ENCODE measurements at regions not wholly inside any gene's neighbourhood (a gene's known extent, or its start where the extent isn't known, plus 50 kb on each side); places are given as distances from the start of the nearest gene placed in this dataset.

DNA sequence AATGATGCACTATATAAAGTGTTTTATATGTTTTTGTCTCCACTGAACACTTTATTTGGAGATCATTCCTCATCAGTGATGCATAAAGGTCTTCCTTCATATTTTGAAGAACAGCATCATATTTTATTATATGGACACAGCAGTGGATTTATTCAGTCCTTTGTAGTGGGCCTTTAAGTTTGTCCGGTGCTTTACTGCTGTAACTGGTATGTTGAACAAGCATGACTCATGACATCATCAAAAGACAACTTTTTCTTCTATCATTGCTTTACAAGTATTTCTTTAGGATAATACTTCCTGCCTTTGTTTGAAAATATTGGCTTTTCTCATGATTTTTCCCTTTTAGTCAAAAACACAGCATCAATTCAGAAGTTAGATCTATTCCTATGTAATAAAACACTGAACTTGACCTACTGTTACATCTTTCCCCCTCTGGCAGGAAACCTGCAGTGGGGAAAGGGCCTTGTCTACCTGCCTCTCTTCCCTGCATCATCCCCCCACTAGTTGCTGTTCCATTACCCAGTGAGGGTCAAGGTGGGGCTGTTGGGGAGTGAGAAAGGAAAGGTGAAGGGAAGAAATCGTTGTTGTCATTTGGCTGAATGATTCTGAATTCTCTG, 241.2 kb downstream of the CYP26B1 start:
- intact Hi-C loops (cut with micrococcal nuclease), result no loop called here
- no peak overlapping the region for H3K27ac ChIP-seq (ENCODE audit: extremely low read depth, low read depth, low read length)
- 0 out of 2 replicates have a peak, but pooled peaks have one; percentile 16 for TF ChIP-seq ATF3 (IDR thresholded peaks at IDR 0.05)
- no peak for TF ChIP-seq ATF3 (CRISPR knock-in tag; conservative IDR thresholded peaks at IDR 0.05)
- no peak for TF ChIP-seq ERF (CRISPR knock-in tag; IDR thresholded peaks at IDR 0.05)
- no peak for TF ChIP-seq POLR3A (IDR thresholded peaks at IDR 0.05; ENCODE audit: borderline replicate concordance, extremely low read depth, insufficient read depth, insufficient read length)
- TF ChIP-seq CREB3 (tag; conservative IDR thresholded peaks at IDR 0.05; ENCODE audit: low read depth), result no peak
- no peaks in the 10 kb centered on the region for H4K20me1 ChIP-seq (replicated peaks; ENCODE audit: control insufficient read depth, insufficient read depth, low read length)
- no peak overlapping the region for H3K4me3 ChIP-seq
- no peak overlapping the region for H3K4me2 ChIP-seq (ENCODE audit: insufficient read depth, low read length)
- DNase-seq (ENCODE audit: extremely low read depth in 1 of 4, low spot score in 3 of 4) (no peak), FAIRE-seq (no peak), ATAC-seq (no peak)
- WGBS (ENCODE audit: insufficient coverage, low coverage, missing lambda C conversion rate), result 11% methylated on average over 2 of the region's 2 CpGs
- in situ Hi-C loops (cut with MboI), result no loop called here
- no peaks in the 10 kb centered on the region for H3K79me2 ChIP-seq (ENCODE audit: control insufficient read depth, insufficient read depth, low read length)
- no peaks in the 10 kb centered on the region for H3K9me3 ChIP-seq (replicated peaks; ENCODE audit: control insufficient read depth, insufficient read depth, low read depth, low read length)
- BruUV-seq (replicated peaks), result no TSS peak
- no peak overlapping the region for H3K9ac ChIP-seq (ENCODE audit: insufficient read depth in 1 of 2, low read depth in 2 of 2, low read length in 2 of 2)
- ChIA-PET POLR2A (interaction anchor here (0.9 kb wide), 1 partner anchor 10 kb away, joined by 3 read pairs; no protein-coding TSS in a partner anchor), CTCF (ENCODE audit: low intra/inter-chr PET ratio) (no interaction called here)
- no peaks in the 10 kb centered on the region for H3K9me1 ChIP-seq (ENCODE audit: control insufficient read depth, insufficient read depth, low read length)
- no peaks in the 10 kb centered on the region for H3K27me3 ChIP-seq (ENCODE audit: control insufficient read depth in 2 of 2, insufficient read depth in 2 of 2, low read length in 2 of 2)
- H3K4me1 ChIP-seq (replicated peaks in 1 of 2; ENCODE audit: control insufficient read depth in 2 of 2, insufficient read depth in 2 of 2, low read length in 2 of 2), result no peaks in the 10 kb centered on the region
- no peaks in the 10 kb centered on the region for H3K36me3 ChIP-seq (ENCODE audit: control insufficient read depth, insufficient read depth, low read length)
- no peak overlapping the region for H2AFZ ChIP-seq (ENCODE audit: low read depth, low read length)

Measured in K562 (cell line).